Astrocyte (in vitro differentiated cells and primary cell): ENCODE measurements at regions not wholly inside any gene's neighbourhood (a gene's known extent, or its start where the extent isn't known, plus 50 kb on each side); places are given as distances from the start of the nearest gene placed in this dataset.

Experiments used
- CTCF ChIP-seq: IDR thresholded peaks from 2 replicates; pipeline ENCODE4 v1.5.1; 2011; ENCODE audit warnings: low read depth, mild to moderate bottlenecking, inconsistent platforms, low read length, moderate library complexity; ENCODE audit not compliant: insufficient read depth
- EZH2 ChIP-seq: IDR thresholded peaks from 2 replicates; pipeline ENCODE4 v1.6.1; 2012; ENCODE audit warnings: mild to moderate bottlenecking, low read length, inconsistent platforms; ENCODE audit not compliant: insufficient read depth

GRCh38 chr17:56011406-56012131 is 141.7 kb upstream of the ANKFN1 start:
- no peak for TF ChIP-seq CTCF
- no peak for TF ChIP-seq EZH2
